Activated naive CD8-positive, alpha-beta T cell treated with anti-CD3 and anti-CD28 coated beads, Interleukin-2, amount 10 ng/mL, durations not matched to agents 7 days and 5 days (primary cell): ENCODE measurements at regions not wholly inside any gene's neighbourhood (a gene's known extent, or its start where the extent isn't known, plus 50 kb on each side); places are given as distances from the start of the nearest gene placed in this dataset.
A peak's percentile ranks its signal among the peaks of the same experiment; 100 is the strongest.

ENCODE experiments used
- ATAC-seq: fragments of 150-1000 bp; cut with Tn5 transposase; one replicate; pipeline ENCODE4 v1.10.0; 2021; ENCODE audit warnings: low read depth, moderate library complexity
- POLR2A ChIA-PET: fragments of 350-600 bp; sonication (Branson Sonifier 250); formaldehyde crosslinking; loops from one replicate; lab custom pipeline; 2021; ENCODE audit warnings: antibody characterized with exemption; lab: Charles Lee
- DNase-seq: peaks from one replicate; pipeline ENCODE4 v3.0.0; 2021
- H3K27ac Mint-ChIP-seq: one replicate; pipeline ENCODE4 v1.8.0; 2022; ENCODE audit warnings: mild to moderate bottlenecking, mixed read lengths
- H3K27me3 Mint-ChIP-seq: one replicate; pipeline ENCODE4 v1.8.0; 2022; ENCODE audit warnings: mild to moderate bottlenecking, moderate library complexity, mixed read lengths
- H3K36me3 Mint-ChIP-seq: one replicate; pipeline ENCODE4 v1.8.0; 2021; ENCODE audit warnings: mild to moderate bottlenecking, mixed read lengths
- H3K4me1 Mint-ChIP-seq: one replicate; pipeline ENCODE4 v1.8.0; 2021; ENCODE audit warnings: mixed read lengths
- H3K4me3 Mint-ChIP-seq: one replicate; pipeline ENCODE4 v1.8.0; 2022; ENCODE audit warnings: mild to moderate bottlenecking, moderate library complexity, mixed read lengths
- H3K9me3 Mint-ChIP-seq: one replicate; pipeline ENCODE4 v1.8.0; 2021; ENCODE audit warnings: mixed read lengths

DNA sequence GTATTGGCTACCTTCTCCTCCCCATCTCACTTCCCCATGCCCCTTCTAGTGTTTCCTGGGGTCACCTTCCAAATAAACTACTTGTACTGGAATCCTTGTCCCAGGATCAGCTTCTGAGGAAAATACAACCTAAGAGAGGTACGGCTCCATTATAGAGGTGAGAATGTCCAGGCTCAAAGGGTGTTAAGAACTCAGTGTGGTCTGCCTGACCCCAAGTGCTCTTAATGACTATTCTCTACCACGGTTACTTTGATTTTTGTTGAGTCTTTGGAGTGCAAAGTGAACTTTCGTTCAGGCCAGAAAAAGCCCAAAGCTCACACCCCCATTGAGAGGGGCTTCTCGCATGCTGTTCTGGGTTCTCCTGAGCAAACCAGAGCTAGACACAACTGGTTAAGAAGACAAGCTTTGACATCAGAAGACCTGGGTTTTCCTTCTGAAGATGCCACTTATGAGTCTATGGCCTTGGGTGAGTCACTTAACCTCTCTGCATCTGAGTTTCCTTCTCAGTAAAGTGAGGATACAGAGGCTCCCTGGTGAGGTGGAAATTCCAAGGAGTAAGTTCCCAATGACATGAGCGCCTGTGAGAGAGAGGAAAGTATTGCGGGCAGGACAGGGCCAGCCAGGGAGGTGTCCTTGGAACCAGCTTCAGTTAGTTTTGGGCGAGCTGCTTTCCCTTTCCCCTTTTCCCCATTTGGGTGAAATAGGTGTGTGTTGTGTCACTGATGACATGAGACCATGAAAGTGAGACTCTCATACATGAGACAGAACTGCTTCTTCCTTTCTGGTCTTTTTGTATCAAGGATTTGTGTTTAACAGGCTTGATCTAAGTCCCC lies 475.0 kb upstream of the PROK2 start:
- Mint-ChIP-seq H3K27me3 (no peaks in the 10 kb centered on the region), H3K4me3 (no peak overlapping the region), H3K9me3 (peaks cover 1% of the 10 kb centered on the region), H3K27ac (no peak overlapping the region), H3K36me3 (no peaks in the 10 kb centered on the region), H3K4me1 (peaks cover 6% of the 10 kb centered on the region)
- POLR2A ChIA-PET = no interaction called here
- DNase-seq (no peak), ATAC-seq (no peak)

- peaks cover 6% of the 10 kb centered on the region for H3K4me1 Mint-ChIP-seq
- no peak for ATAC-seq
- H3K27ac Mint-ChIP-seq = peak overlapping the region; percentile 46
- POLR2A ChIA-PET = no interaction called here
- no peaks in the 10 kb centered on the region for H3K27me3 Mint-ChIP-seq
- DNase-seq = no peak
- peaks cover 1% of the 10 kb centered on the region for H3K9me3 Mint-ChIP-seq
- peak overlapping the region; percentile 7 for H3K4me3 Mint-ChIP-seq
- no peaks in the 10 kb centered on the region for H3K36me3 Mint-ChIP-seq
Observed at GRCh38 chr3:72258361-72259141, 473.6 kb upstream of the PROK2 start.

DNA sequence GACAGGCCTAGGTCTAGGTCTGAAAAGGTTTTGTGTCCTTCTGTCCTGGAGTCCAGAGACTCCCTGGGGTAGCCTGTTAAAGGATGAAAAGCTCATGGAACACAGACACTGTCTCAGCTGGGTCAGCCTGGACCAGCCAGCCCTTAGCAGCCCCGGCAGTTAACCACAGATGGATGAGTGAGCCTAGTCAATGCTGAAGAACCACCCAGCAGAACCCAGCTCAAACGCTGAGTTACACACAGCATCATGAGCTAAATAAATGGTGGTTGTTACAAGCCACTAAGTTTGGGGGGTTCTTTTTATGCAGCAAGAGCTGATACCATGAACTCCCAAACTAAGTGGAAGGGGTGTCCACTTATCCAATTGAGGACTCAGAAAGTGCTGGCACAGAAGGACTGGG lies 472.8 kb upstream of the PROK2 start:
- Mint-ChIP-seq H3K9me3 (peaks cover 1% of the 10 kb centered on the region), H3K27ac (no peak overlapping the region), H3K36me3 (no peaks in the 10 kb centered on the region), H3K4me3 (no peak overlapping the region), H3K27me3 (no peaks in the 10 kb centered on the region), H3K4me1 (peaks cover 6% of the 10 kb centered on the region)
- POLR2A ChIA-PET = no interaction called here
- no peak for DNase-seq
- no peak for ATAC-seq

DNA sequence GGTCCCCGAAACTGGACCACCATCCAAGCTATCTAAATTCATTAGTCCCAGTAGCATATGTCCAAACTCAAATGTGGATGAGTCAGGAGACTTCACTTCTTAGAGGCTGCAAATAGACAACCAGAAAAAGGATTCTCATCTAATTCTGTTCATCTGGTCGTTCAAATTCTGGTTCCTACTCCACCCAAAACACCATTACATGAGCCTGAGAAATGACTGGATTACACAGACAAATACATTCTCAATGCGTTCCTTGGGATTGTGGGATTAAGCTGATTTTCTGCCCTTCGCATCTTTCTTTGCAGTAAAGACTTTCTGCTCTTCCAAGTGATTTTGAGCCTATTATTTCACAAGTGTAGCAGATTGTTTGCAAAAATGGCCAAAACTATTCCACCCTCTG lies 472.3 kb upstream of the PROK2 start:
- H3K4me1 Mint-ChIP-seq = peaks cover 6% of the 10 kb centered on the region
- H3K9me3 Mint-ChIP-seq = peaks cover 1% of the 10 kb centered on the region
- POLR2A ChIA-PET = interaction anchor here (1.0 kb wide), 1 partner anchor 9 kb away, joined by 3 read pairs; no protein-coding TSS in a partner anchor
- H3K27ac Mint-ChIP-seq = no peak overlapping the region
- ATAC-seq = no peak
- no peak for DNase-seq
- H3K4me3 Mint-ChIP-seq = no peak overlapping the region
- no peaks in the 10 kb centered on the region for H3K36me3 Mint-ChIP-seq
- H3K27me3 Mint-ChIP-seq = no peaks in the 10 kb centered on the region

- DNase-seq = no peak
- H3K27ac Mint-ChIP-seq = no peak overlapping the region
- H3K4me3 Mint-ChIP-seq = no peak overlapping the region
- no peak for ATAC-seq
- H3K27me3 Mint-ChIP-seq = peaks cover 1% of the 10 kb centered on the region
- peaks cover 1% of the 10 kb centered on the region for H3K9me3 Mint-ChIP-seq
- H3K4me1 Mint-ChIP-seq = peaks cover 6% of the 10 kb centered on the region
- H3K36me3 Mint-ChIP-seq = no peaks in the 10 kb centered on the region
- POLR2A ChIA-PET = interaction anchor here (1.0 kb wide), 1 partner anchor 8 kb away, joined by 3 read pairs; no protein-coding TSS in a partner anchor
Observed at GRCh38 chr3:72256716-72257115, 471.8 kb upstream of the PROK2 start.

DNA sequence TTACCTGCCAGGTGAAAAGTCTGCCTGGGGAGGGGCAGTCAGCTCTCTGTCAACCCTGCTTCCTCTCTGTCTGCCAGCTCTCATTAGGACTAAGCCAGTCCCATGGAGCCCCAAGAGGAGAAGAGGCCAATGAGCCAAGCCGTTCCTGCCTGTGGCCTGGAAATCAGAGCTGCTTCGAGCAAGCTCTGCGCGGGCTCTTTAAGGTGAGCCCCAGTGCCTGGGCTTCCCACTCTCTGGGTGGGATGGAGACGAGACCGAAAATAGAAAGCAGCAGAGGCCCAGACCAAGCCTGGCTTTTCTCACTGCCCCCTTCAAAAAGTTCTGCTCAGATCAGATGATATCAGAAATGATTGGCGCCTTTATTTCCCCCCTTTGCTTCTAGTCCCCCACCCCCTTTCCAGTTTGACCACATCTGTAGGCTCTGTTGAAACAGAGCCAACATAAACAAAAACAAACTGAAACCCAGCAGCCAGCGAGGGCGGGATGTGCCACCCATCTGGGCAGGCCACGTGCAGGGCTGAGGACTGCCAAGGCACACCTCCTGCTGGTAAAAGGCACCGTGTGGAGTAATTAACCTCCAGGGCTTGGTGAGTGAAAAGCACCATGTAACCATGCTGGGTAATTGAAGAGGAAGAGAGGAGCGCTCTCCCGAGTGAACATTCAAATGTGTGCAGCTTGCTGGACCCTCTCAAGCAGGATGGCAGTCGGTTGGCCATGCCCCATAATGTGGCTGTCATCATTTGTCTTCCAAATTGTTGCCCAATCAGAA lies 471.0 kb upstream of the PROK2 start:
- Mint-ChIP-seq H3K27ac (no peak overlapping the region), H3K4me3 (peak overlapping the region; percentile 7), H3K9me3 (peaks cover 1% of the 10 kb centered on the region), H3K36me3 (no peaks in the 10 kb centered on the region), H3K27me3 (peaks cover 2% of the 10 kb centered on the region), H3K4me1 (peaks cover 6% of the 10 kb centered on the region)
- ATAC-seq = no peak
- DNase-seq = no peak
- POLR2A ChIA-PET = interaction anchor here (1.0 kb wide), 1 partner anchor 8 kb away, joined by 3 read pairs; no protein-coding TSS in a partner anchor

- POLR2A ChIA-PET = interaction anchor here (0.5 kb wide), 1 partner anchor 160 kb away, joined by 5 read pairs; no protein-coding TSS in a partner anchor
- H3K4me3 Mint-ChIP-seq = no peak overlapping the region
- H3K27me3 Mint-ChIP-seq = peaks cover 2% of the 10 kb centered on the region
- H3K36me3 Mint-ChIP-seq = no peaks in the 10 kb centered on the region
- peaks cover 1% of the 10 kb centered on the region for H3K9me3 Mint-ChIP-seq
- H3K27ac Mint-ChIP-seq = no peak overlapping the region
- DNase-seq (no peak), ATAC-seq (no peak)
- peaks cover 6% of the 10 kb centered on the region for H3K4me1 Mint-ChIP-seq
Observed at GRCh38 chr3:72255191-72255590, 470.2 kb upstream of the PROK2 start.

DNA sequence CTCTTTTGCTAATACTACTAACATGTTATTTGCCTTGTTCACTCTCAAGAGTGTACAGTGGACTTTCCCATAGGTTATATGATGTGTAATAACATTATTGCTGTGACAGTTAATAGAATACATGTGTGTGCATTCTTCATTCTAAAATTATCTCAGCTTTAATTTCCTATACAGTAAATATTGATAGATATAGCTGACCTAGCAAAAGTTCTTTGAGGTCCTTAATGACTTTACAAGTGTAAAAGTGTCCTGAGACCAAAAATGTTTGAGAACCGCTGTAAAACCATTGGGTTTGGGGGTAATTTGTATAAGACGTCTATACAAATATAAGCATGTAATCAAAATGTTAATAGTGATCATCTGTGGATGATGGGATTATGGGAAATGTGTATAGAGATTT lies 469.5 kb upstream of the PROK2 start:
- no peaks in the 10 kb centered on the region for H3K36me3 Mint-ChIP-seq
- peaks cover 2% of the 10 kb centered on the region for H3K27me3 Mint-ChIP-seq
- ATAC-seq (no peak), DNase-seq (no peak)
- H3K9me3 Mint-ChIP-seq = peaks cover 1% of the 10 kb centered on the region
- H3K4me3 Mint-ChIP-seq = no peak overlapping the region
- H3K27ac Mint-ChIP-seq = no peak overlapping the region
- POLR2A ChIA-PET = no interaction called here
- H3K4me1 Mint-ChIP-seq = peaks cover 6% of the 10 kb centered on the region

- DNase-seq (no peak), ATAC-seq (no peak)
- POLR2A ChIA-PET = no interaction called here
- H3K4me3 Mint-ChIP-seq = no peak overlapping the region
- H3K36me3 Mint-ChIP-seq = no peaks in the 10 kb centered on the region
- H3K4me1 Mint-ChIP-seq = no peaks in the 10 kb centered on the region
- peaks cover 2% of the 10 kb centered on the region for H3K9me3 Mint-ChIP-seq
- H3K27ac Mint-ChIP-seq = no peak overlapping the region
- peaks cover 2% of the 10 kb centered on the region for H3K27me3 Mint-ChIP-seq
Observed at GRCh38 chr3:72250725-72251124, 465.8 kb upstream of the PROK2 start.

GRCh38 chr3:72248869-72249268 lies 463.9 kb upstream of the PROK2 start:
- DNase-seq (no peak), ATAC-seq (no peak)
- POLR2A ChIA-PET = interaction anchor here (1.0 kb wide), 1 partner anchor 8 kb away, joined by 3 read pairs; no protein-coding TSS in a partner anchor
- no peaks in the 10 kb centered on the region for H3K36me3 Mint-ChIP-seq
- no peaks in the 10 kb centered on the region for H3K4me1 Mint-ChIP-seq
- peaks cover 2% of the 10 kb centered on the region for H3K9me3 Mint-ChIP-seq
- no peak overlapping the region for H3K4me3 Mint-ChIP-seq
- H3K27ac Mint-ChIP-seq = no peak overlapping the region
- peaks cover 2% of the 10 kb centered on the region for H3K27me3 Mint-ChIP-seq

DNA sequence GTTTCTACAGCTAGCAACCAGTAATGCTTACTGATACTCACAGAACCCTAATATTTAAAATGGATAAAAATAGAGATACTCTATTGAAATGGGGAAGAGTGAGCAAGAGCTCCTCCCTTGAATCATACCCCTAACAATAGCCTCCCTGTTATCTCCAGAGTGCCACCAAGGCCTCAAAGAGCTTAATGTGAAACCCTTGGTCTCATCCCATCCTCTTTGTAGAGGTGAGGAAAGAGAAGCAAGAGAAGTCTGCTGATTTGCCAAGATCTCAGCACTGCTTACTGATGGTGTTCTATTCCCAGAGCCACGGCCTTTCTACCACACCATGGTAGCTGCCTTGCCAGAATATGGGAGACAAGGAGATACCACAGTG lies 463.4 kb upstream of the PROK2 start:
- Mint-ChIP-seq H3K4me1 (no peaks in the 10 kb centered on the region), H3K27me3 (peaks cover 2% of the 10 kb centered on the region), H3K27ac (no peak overlapping the region), H3K9me3 (peaks cover 2% of the 10 kb centered on the region), H3K36me3 (no peaks in the 10 kb centered on the region), H3K4me3 (no peak overlapping the region)
- POLR2A ChIA-PET = interaction anchor here (1.0 kb wide), 1 partner anchor 8 kb away, joined by 3 read pairs; no protein-coding TSS in a partner anchor
- no peak for ATAC-seq
- no peak for DNase-seq

DNA sequence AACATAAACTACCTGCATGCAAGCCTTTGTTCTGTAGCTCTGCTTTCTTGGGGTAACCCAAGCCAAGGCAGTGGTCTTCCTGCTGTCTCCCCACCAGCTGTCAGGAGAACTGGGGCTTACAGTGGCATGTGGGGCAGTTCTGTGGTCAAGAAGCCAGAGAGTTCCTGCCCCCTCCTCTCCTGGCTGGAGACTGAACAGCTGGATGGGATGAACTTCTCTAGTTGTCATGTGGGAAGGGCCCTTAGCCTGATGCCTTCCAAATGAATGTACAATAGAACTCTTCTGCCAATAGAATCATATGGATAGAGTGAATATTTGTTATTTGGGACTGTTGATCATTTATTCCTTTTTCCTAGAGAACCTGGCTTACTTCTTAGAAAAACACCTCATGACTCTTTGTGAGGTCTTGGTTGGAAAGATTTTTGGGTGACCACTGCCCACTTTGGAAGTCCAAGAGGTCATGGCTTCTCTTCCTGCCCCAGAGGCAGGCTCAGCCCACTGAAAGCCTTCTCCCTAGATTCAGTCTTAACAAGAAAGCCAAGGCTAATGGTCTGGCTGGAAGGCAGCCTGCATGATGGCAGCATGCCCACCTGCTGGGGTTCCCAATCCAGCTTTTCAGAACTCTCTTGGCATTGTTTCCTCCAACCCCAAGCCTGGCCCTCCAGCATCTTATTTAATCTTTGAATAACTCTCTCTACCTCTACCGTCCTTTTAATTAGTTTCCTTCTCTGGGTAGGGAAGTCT lies 462.9 kb upstream of the PROK2 start:
- H3K36me3 Mint-ChIP-seq = no peaks in the 10 kb centered on the region
- H3K27ac Mint-ChIP-seq = no peak overlapping the region

More for the DNA sequence above, 462.9 kb upstream of the PROK2 start:
- POLR2A ChIA-PET = interaction anchor here (1.0 kb wide), 1 partner anchor 9 kb away, joined by 3 read pairs; no protein-coding TSS in a partner anchor
- H3K4me3 Mint-ChIP-seq = no peak overlapping the region
- peaks cover 2% of the 10 kb centered on the region for H3K9me3 Mint-ChIP-seq
- H3K27me3 Mint-ChIP-seq = peaks cover 2% of the 10 kb centered on the region
- DNase-seq = no peak
- no peaks in the 10 kb centered on the region for H3K4me1 Mint-ChIP-seq
- ATAC-seq = no peak
